ENCODE measurements at regions not wholly inside any gene's neighbourhood (a gene's known extent, or its start where the extent isn't known, plus 50 kb on each side); places are given as distances from the start of the nearest gene placed in this dataset.

DNA sequence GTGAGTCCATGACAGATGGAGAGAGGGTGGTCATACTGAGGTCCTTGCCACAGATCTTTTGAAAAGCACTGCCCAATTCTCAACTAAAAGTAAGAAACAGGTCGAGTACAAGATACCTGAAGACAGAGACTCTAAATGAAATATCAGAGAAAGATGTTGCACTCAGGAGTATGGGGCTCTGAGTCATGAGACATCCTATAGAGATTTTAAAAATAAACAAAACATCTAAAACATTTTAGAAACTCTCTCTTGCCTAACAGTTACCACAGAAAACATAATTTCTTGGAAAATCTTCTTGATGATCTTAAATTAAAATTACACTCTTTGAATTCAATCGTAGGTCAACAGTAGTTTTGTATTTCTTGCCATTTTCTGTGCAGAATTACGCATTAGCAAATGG is 348.9 kb upstream of the MARCKS start:
- TF ChIP-seq POLR2A (IDR thresholded peaks at IDR 0.05; ENCODE audit: low read length), result no peak
- TF ChIP-seq GATA1 (IDR thresholded peaks at IDR 0.05; ENCODE audit: low read depth, low read length), result no peak
